WTC11 (cell line): ENCODE measurements at regions not wholly inside any gene's neighbourhood (a gene's known extent, or its start where the extent isn't known, plus 50 kb on each side); places are given as distances from the start of the nearest gene placed in this dataset.

Experiments
- SMAD3 ChIP-seq: sonication (generic); formaldehyde crosslinking; IDR thresholded peaks from 2 replicates; pipeline ENCODE4 v1.8.0; 2022; ENCODE audit warnings: missing genetic modification reagents, mild to moderate bottlenecking, borderline replicate concordance
- TF ChIP-seq, protein P1 (sequence below): fragments of 200-600 bp; IDR thresholded peaks from 2 replicates; pipeline ENCODE4 v1.8.0; 2022; ENCODE audit warnings: antibody characterized with exemption
- TF ChIP-seq, protein P2 (sequence below): sonication (generic); formaldehyde crosslinking; IDR thresholded peaks from 2 replicates; pipeline ENCODE4 v1.8.0; 2023; ENCODE audit warnings: mild to moderate bottlenecking, missing genetic modification reagents
- TF ChIP-seq, protein P3 (sequence below): sonication (generic); formaldehyde crosslinking; IDR thresholded peaks from 2 replicates; pipeline ENCODE4 v1.8.1; 2023; ENCODE audit warnings: mild to moderate bottlenecking, missing genetic modification reagents
- TF ChIP-seq, protein P4 (sequence below): sonication (generic); formaldehyde crosslinking; IDR thresholded peaks from 2 replicates; pipeline ENCODE4 v1.8.0; 2022; ENCODE audit warnings: mild to moderate bottlenecking, missing genetic modification reagents

DNA sequence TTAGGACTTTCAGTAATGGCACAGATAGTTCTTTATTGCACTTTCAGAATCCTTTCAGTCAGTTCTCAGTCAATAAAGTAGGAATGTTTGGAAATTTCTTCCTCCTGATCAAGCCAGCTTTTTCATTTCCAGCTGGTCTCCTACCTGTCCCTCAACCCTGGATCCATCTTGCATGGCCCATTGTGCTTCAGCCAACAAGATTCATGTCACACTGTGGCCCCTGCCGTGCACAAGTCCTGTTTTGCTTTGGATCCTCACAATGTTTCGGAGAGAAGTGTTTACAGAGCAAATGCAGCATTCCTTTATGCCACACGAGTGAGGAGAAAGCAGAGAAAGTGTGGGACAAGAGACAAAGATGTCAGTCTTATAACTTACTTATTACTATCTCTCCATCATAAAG is 1694.7 kb upstream of the LRRTM3 start:
- TF ChIP-seq, protein P1, sequence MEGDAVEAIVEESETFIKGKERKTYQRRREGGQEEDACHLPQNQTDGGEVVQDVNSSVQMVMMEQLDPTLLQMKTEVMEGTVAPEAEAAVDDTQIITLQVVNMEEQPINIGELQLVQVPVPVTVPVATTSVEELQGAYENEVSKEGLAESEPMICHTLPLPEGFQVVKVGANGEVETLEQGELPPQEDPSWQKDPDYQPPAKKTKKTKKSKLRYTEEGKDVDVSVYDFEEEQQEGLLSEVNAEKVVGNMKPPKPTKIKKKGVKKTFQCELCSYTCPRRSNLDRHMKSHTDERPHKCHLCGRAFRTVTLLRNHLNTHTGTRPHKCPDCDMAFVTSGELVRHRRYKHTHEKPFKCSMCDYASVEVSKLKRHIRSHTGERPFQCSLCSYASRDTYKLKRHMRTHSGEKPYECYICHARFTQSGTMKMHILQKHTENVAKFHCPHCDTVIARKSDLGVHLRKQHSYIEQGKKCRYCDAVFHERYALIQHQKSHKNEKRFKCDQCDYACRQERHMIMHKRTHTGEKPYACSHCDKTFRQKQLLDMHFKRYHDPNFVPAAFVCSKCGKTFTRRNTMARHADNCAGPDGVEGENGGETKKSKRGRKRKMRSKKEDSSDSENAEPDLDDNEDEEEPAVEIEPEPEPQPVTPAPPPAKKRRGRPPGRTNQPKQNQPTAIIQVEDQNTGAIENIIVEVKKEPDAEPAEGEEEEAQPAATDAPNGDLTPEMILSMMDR = no peak
- TF ChIP-seq, protein P2, sequence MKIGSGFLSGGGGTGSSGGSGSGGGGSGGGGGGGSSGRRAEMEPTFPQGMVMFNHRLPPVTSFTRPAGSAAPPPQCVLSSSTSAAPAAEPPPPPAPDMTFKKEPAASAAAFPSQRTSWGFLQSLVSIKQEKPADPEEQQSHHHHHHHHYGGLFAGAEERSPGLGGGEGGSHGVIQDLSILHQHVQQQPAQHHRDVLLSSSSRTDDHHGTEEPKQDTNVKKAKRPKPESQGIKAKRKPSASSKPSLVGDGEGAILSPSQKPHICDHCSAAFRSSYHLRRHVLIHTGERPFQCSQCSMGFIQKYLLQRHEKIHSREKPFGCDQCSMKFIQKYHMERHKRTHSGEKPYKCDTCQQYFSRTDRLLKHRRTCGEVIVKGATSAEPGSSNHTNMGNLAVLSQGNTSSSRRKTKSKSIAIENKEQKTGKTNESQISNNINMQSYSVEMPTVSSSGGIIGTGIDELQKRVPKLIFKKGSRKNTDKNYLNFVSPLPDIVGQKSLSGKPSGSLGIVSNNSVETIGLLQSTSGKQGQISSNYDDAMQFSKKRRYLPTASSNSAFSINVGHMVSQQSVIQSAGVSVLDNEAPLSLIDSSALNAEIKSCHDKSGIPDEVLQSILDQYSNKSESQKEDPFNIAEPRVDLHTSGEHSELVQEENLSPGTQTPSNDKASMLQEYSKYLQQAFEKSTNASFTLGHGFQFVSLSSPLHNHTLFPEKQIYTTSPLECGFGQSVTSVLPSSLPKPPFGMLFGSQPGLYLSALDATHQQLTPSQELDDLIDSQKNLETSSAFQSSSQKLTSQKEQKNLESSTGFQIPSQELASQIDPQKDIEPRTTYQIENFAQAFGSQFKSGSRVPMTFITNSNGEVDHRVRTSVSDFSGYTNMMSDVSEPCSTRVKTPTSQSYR (CRISPR knock-in tag) = no peak
- TF ChIP-seq, protein P3, sequence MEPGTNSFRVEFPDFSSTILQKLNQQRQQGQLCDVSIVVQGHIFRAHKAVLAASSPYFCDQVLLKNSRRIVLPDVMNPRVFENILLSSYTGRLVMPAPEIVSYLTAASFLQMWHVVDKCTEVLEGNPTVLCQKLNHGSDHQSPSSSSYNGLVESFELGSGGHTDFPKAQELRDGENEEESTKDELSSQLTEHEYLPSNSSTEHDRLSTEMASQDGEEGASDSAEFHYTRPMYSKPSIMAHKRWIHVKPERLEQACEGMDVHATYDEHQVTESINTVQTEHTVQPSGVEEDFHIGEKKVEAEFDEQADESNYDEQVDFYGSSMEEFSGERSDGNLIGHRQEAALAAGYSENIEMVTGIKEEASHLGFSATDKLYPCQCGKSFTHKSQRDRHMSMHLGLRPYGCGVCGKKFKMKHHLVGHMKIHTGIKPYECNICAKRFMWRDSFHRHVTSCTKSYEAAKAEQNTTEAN (CRISPR knock-in tag) = no peak
- no peak for TF ChIP-seq SMAD3 (CRISPR knock-in tag)
- TF ChIP-seq, protein P4, sequence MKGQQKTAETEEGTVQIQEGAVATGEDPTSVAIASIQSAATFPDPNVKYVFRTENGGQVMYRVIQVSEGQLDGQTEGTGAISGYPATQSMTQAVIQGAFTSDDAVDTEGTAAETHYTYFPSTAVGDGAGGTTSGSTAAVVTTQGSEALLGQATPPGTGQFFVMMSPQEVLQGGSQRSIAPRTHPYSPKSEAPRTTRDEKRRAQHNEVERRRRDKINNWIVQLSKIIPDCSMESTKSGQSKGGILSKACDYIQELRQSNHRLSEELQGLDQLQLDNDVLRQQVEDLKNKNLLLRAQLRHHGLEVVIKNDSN (CRISPR knock-in tag) = no peak
